Breast epithelium (tissue), 3 donors: ENCODE measurements at regions not wholly inside any gene's neighbourhood (a gene's known extent, or its start where the extent isn't known, plus 50 kb on each side); places are given as distances from the start of the nearest gene placed in this dataset.

Source experiments
- POLR2A ChIP-seq: fragments of 450-650 bp; IDR thresholded peaks from one replicate; pipeline ENCODE4 v1.6.1; 2016; ENCODE audit warnings: antibody characterized with exemption, mild to moderate bottlenecking, moderate library complexity
- POLR2AphosphoS5 ChIP-seq, 3 donors: sonication (generic); formaldehyde crosslinking; IDR thresholded peaks; one replicate each; pipeline ENCODE4 v1.6.1; 2017; ENCODE audit warnings: antibody characterized with exemption in 3 of 3
- TF ChIP-seq, protein P1 (sequence below), 3 donors: fragments of 450-650 bp; IDR thresholded peaks; one replicate each; pipeline ENCODE4 v1.5.1; 2016 to 2017; ENCODE audit warnings: antibody characterized with exemption in 3 of 3, mild to moderate bottlenecking in 3 of 3, moderate library complexity in 3 of 3

GRCh38 chr3:157865352-157866000 lies 240.7 kb downstream of the SHOX2 start:
- TF ChIP-seq, protein P1, sequence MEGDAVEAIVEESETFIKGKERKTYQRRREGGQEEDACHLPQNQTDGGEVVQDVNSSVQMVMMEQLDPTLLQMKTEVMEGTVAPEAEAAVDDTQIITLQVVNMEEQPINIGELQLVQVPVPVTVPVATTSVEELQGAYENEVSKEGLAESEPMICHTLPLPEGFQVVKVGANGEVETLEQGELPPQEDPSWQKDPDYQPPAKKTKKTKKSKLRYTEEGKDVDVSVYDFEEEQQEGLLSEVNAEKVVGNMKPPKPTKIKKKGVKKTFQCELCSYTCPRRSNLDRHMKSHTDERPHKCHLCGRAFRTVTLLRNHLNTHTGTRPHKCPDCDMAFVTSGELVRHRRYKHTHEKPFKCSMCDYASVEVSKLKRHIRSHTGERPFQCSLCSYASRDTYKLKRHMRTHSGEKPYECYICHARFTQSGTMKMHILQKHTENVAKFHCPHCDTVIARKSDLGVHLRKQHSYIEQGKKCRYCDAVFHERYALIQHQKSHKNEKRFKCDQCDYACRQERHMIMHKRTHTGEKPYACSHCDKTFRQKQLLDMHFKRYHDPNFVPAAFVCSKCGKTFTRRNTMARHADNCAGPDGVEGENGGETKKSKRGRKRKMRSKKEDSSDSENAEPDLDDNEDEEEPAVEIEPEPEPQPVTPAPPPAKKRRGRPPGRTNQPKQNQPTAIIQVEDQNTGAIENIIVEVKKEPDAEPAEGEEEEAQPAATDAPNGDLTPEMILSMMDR (IDR thresholded peaks at IDR 0.05): no peak
- TF ChIP-seq POLR2A (no peak), POLR2AphosphoS5 (IDR thresholded peaks at IDR 0.05) (no peak)
